NCI-H1436 treated with DMSO at 0.1 percent for 48 hours (cell line): ENCODE measurements at regions not wholly inside any gene's neighbourhood (a gene's known extent, or its start where the extent isn't known, plus 50 kb on each side); places are given as distances from the start of the nearest gene placed in this dataset.

ENCODE experiments used
- DNase-seq: peaks from one replicate; lab custom pipeline; 2025; lab: John Stamatoyannopoulos, UW

GRCh38 chr14:21734457-21735074, 60.9 kb upstream of the OR4E1 start:
- no peak for DNase-seq

DNA sequence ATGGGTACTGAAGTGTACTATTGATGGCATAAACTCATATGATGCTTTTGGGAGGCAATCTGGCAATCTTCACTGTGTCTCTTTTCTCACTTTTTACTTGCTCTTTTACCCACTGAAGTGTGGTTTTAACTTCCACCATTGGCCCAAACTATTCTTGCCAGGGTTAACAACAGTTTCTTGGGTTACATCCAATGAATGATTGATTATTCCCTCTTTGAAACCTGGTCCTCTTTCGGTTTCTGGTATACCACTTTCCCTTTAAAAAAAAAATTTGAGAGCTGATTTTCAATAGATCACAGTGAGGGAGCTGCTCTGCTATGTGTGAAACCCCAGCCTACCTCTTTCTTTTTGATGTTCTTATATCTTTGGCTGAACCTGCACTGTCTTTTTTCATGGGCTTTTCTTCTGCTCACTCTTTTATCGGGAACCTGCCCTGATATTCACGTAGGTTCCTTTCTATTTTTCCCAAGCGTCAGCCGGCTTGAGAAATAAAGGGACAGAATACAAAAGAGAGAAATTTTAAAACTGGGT, 56.1 kb upstream of the OR4E1 start:
- no peak for DNase-seq

DNA sequence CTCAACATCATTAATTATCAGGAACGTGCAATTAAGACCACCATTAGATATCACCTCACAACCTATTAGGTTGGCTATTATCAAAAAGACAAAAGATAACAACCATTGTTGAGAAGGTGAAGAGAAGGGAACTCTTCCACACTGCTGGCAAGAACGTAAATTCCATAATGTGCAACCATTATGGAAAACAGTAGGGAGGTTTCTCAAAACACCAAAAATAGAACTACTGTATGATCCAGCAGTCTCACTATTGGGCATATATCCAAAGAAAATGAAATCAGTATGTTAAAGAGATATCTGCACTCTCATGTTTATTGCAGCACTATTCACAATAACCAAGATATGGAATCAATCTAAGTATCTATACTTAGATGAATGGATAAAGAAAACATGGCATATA, 51.6 kb upstream of the OR4E1 start:
- no peak for DNase-seq

- DNase-seq, result no peak
Measured at GRCh38 chr14:21724090-21724973, 50.7 kb upstream of the OR4E1 start.

- no peak for DNase-seq
Measured at GRCh38 chr14:21723431-21724045, 49.9 kb upstream of the OR4E1 start.
